NT2/D1 (cell line): ENCODE measurements at regions not wholly inside any gene's neighbourhood (a gene's known extent, or its start where the extent isn't known, plus 50 kb on each side); places are given as distances from the start of the nearest gene placed in this dataset.

ENCODE experiments used
- SUZ12 ChIP-seq: IDR thresholded peaks from 2 replicates; pipeline ENCODE4 v1.6.1; 2011; ENCODE audit not compliant: insufficient read length, insufficient read depth; ENCODE audit errors: extremely low read depth
- YY1 ChIP-seq: IDR thresholded peaks from 2 replicates; pipeline ENCODE4 v1.6.1; 2011; ENCODE audit not compliant: insufficient read length, insufficient read depth
- ZNF274 ChIP-seq: IDR thresholded peaks from 2 replicates; pipeline ENCODE4 v1.6.1; 2011; ENCODE audit warnings: mild to moderate bottlenecking, low read depth, low read length

DNA sequence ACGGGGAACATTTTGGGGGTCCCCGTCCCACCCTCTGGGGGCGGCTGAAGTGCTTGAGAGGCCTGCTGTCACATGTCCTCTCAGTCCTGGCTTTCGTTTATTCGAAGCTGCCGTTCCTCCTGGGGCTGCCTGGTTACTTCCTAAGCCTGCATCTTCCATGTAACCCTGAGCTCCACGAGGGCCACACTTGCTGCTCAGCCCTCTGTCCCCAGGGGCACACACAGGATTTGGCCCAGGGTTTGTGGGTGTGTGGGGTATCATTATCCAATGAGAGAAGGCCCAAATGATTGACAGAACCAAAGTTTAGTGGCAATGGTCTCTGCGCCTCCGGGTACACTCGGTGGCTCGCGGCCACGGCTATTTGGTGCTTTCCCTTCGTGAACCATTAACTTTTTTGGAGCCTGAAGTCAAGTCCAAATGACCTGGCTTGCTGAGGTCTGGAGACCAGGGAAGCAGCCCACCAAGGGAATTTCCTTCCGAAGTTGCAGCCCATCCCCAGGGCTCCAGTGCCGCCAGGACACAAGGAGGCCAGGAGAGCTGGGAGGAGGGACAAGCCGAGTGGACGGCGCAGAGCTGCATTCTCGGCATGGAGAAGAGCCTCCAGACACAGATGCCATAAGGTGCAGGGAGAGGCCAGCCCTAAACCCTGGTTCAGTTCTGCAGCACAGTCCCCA lies 131.4 kb upstream of the FOXF1 start:
- TF ChIP-seq ZNF274 (no peak), SUZ12 (no peak), YY1 (no peak)
